ENCODE measurements at regions not wholly inside any gene's neighbourhood (a gene's known extent, or its start where the extent isn't known, plus 50 kb on each side); places are given as distances from the start of the nearest gene placed in this dataset.

GRCh38 chr4:122524176-122524575, 67.7 kb upstream of the IL2 start:
- TF ChIP-seq CTCF (IDR thresholded peaks at IDR 0.05) (no peak), POLR2AphosphoS5 (IDR thresholded peaks at IDR 0.05) (no peak), POLR2A (IDR thresholded peaks at IDR 0.05) (no peak)

Data from breast epithelium (tissue), 3 donors.